GM21619 (cell line): ENCODE measurements at regions not wholly inside any gene's neighbourhood (a gene's known extent, or its start where the extent isn't known, plus 50 kb on each side); places are given as distances from the start of the nearest gene placed in this dataset.
"Not testable (repeated sequence)": the region's sequence is repeated elsewhere in the genome, so short reads cannot be mapped to it uniquely, and the experiment has no call there.

Source experiments
- ATAC-seq: cut with Tn5 transposase; IDR thresholded peaks from one replicate; pipeline ENCODE4 v1.9.1; 2021; ENCODE audit not compliant: unreplicated experiment

DNA sequence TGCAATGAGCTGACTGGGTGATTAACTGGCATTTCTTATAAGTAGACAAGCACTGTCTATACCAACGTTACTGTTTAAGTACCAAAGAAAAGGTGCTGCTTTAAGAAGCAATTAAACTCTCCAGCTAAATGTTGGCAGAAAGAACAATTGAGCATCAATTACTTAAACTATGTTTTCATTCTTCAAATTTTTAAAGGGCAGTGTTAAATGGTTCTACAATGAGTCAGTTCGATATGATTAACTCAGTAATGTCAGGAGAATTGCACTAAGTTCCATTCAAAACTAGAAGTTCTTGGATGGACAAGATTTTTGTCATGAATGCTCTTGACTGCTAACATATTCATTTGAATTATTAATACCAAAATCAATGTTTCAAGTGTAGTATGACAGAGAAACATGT is 593.7 kb downstream of the DNAH5 start:
- no peak for ATAC-seq

DNA sequence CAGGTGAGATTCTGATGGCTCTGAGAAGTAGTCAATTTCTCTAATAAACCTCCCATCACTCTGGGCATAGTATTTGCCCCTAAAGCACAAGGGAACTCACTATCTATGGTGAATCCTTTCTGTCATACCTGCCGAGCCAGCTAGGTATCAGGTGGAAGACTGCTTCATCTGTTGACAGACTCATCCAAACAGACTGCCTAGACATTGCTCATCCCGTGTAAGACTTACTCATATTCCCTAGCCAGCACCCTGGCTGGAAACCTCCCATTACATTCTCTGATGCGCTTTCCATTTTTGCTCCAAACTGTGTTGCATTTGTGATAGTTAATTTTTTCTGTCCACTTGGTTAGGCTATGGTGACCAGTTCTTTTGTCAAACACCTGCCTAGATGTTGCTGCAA is 595.9 kb downstream of the DNAH5 start:
- no peak for ATAC-seq

GRCh38 chr5:13346401-13346800 is 598.1 kb downstream of the DNAH5 start:
- no peak for ATAC-seq

DNA sequence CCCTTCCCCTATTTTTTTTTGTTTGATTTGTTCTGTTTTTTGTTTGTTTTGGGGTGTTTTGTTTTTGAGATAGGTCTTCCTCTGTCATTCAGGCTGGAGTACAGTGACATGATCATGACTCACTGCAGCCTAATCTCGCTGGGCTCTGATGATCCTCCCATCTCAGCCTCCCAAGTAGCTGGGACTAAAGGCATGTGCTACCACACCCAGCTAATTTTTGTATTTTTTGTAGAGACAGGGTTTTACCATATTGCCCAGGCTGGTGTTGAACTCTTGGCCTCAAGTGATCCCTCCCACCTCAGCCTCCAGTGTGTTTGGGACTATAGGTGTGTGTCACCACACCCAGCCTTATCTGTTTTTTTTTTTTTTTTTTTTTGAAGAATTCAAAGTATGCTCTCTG is 605.4 kb downstream of the DNAH5 start:
- ATAC-seq = no peak

- not testable (repeated sequence) for ATAC-seq
These were observed 609.5 kb downstream of the DNAH5 start for GRCh38 chr5:13335026-13335425.

DNA sequence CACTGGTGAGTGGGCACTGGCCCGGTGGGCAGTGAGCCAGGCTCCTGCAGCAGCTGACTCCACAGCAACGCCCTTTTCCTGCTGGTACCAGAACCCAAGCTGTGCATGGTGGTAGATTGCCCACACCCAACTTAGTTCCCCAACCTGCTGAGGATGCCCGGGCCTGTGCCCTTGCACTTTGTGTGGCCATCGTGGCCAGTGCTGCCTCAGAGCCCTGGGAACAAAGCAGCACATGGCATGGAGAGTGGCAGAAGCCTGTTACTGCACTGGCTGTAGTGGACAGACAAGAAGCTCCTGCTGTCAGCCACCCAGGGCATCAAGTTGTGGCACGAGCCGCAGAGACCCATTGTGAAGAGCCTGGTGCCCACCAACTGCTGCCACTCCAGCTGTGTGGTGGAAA is 612.9 kb downstream of the DNAH5 start:
- no peak for ATAC-seq

DNA sequence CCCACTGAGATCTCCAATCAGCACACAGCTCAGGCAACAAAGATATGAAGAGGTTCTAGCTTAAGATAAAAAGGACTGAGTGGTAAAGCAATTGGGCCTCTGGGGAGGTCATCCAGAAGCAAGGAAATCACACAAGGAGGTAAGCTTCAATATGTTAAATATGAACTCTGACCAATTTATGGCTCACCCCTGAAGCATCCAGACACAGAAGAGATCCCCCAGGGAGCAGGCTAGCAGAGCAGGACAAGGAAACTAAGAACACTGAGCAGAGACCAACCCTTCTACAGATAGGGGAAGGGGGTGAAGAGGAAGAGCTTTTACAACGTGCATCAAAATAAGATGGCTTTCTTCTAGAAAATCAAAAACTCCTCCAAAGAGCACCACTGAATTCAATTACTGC is 616.2 kb downstream of the DNAH5 start:
- no peak for ATAC-seq

GRCh38 chr5:13325765-13326164 is 618.7 kb downstream of the DNAH5 start:
- no peak for ATAC-seq

GRCh38 chr5:13322769-13323168 is 621.7 kb downstream of the DNAH5 start:
- ATAC-seq = no peak

DNA sequence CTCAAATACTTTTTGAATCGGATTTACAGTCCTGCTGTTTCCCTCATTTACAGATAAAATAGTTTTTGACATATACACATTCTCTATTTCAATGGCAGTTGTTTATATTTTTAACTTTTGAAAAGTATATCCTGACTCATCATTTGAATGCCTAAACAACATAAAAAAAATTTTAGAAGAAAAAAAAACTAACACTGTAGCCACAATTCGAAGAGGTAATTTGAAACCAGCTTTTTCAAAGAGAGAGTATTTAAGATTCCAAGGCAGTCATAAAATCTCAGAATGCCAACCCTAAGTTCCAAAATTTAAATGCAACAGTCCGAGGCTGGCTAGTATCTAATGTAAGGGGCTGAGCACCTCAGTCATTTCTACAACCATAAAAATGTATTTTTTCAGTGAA is 626.8 kb downstream of the DNAH5 start:
- no peak for ATAC-seq

- no peak for ATAC-seq
These were observed 628.3 kb downstream of the DNAH5 start for GRCh38 chr5:13316176-13316575.

DNA sequence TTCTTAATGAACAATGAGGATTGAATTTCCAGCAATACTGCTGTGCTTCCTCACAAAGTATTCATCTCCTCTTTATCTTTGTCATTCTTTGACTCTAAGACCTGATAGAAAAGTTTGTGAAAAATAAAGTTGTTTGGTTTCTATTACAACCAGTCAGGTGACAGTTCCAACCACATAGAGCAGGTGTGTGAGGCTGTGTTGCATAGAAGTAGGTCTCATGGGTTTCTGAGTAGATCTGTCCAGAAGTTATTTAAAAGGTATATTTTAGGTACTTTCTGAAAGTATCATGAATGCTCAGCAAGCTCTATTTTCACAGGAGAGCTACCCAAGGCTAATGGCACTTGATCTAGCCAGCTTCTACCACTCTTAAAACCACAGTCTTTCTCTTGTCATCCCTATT is 637.0 kb downstream of the DNAH5 start:
- ATAC-seq = no peak

DNA sequence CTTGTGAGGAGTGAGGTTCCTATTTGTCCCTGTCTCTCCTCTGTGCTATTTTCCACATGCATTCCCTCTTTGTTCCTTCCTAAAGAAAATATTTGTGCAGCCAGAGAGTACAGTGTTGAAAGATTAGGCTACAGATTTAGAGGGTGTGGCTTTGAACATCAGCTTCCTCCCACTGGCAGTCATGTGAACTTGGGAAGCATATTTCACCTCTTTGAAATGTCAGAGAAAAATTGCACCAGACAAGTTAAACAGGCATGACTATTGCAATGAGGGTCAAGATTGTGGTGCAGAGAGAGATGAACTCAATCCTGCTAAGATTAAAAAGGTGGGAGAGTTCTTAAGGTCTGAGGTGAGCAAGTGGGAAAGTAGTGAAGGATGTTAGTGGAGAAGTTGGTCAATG is 641.0 kb downstream of the DNAH5 start:
- ATAC-seq = no peak

DNA sequence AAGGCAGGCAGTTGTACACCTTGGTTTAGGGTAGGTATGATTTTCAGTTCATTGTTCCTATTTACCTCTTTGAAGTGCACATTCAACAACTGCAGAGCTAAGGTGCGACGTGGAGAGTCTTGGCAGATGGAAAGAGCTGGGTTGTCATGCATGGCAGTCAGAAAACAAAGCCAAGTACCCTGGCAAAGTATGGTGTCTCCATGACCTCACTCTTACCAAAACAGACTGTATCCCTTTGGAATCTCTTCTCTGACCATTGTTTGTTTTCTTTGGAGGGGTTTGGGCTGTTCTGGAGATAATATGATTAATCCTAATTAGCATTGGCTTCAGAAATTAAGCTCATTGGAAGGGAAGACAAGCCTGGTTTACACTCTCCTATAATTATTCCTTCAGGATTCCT is 665.7 kb downstream of the DNAH5 start:
- no peak for ATAC-seq

DNA sequence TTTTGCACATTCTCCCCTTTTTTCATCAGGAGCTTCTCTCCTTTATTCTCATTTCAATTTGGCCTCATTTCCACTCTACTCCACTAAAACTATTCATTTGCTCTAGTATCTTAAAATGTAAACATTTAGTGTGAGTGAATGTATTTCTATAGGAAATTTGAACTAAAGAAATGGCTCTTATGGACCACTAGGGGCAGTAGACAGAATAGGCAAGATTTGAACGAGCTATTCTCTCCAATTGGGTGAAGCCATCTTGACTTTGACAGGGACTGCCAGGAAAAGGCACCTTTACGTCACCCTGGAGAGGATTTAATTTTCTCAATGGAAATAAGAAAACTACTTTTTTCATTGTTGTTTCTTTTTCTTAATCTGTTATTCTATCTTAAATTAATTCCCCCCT is 666.3 kb downstream of the DNAH5 start:
- no peak for ATAC-seq

DNA sequence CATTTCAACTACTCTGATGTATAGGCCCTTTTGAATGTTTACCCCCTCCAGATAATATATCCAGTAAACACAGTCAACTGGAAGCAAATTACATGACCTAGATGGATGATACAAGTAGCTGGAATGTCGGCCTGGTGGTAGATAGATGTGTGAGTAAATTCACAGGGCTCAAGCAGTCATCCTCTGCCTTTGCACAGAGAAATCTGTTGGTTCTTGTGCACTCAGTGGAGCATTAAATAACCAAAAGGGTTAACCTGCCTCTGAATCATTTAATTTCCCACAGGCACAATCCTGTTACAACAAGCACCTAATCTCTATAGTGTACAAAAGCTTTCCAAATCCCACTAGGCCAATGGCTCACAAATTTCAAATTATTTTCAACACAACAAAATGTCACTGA is 668.3 kb downstream of the DNAH5 start:
- ATAC-seq = no peak

GRCh38 chr5:13263701-13264100 is 680.8 kb downstream of the DNAH5 start:
- no peak for ATAC-seq

- no peak for ATAC-seq
These were observed 691.4 kb downstream of the DNAH5 start for GRCh38 chr5:13253111-13253510.

DNA sequence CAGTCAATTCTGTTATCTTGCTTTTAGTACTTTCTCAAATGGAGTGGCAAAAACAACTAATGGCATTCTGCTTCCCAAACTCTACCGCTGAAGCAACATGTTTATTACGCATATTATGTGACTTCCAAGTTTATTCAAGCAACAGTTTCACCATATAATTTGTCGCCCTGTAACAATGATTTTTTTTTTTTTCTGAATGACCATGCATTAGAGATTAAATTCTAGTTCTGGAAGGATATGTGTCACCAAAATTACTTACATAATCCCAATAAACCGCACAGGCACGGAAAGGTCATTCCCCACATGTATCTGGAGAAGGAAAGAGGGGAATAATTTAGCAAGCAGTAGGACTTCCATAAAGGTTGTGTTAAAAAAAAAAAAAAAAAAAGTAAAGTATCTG is 691.8 kb downstream of the DNAH5 start:
- no peak for ATAC-seq

- ATAC-seq = no peak
These were observed 692.7 kb downstream of the DNAH5 start for GRCh38 chr5:13251623-13252376.

DNA sequence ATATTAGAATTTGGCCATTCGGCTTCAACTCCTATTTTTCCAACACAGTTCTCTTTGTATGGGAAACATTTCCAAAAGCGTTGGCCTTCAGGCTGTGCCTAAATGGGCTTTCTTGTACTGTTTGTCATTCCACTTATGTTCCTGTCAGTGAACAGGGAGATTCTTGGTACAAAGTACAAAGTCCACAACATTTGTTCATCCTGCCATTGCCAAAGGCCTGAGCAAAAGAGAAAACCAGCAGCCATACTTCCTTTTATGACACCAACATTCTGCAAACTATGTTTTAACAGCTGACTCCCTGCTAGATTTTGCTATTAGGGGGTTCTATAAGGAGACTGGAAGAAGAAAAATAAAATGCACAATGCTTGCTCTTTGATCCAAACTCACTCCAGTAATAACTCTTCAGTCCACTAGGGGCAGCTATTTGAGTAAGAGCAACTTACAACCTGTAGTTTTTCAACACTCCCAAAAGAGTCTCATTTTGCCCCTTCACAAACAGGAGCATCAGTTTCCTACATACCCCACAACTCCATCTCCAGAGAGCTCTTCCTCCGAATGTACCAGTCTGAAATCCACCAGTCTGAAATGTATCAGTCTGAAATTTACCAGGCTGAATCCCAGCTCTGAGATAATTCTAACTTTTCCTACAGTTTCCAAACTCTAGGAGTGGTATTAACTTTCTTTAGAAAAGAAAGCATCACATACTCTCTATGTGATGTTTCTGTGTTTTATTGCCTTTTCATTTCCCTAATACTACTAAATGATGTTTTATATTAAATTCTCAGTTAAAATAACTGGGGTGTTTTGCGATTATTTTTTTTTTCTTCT is 693.8 kb downstream of the DNAH5 start:
- no peak for ATAC-seq

- ATAC-seq = no peak
These were observed 694.6 kb downstream of the DNAH5 start for GRCh38 chr5:13249854-13250253.
